HepG2 (cell line): ENCODE measurements at regions not wholly inside any gene's neighbourhood (a gene's known extent, or its start where the extent isn't known, plus 50 kb on each side); places are given as distances from the start of the nearest gene placed in this dataset.

Experiments used
- ATAC-seq: fragments of 200-7000 bp; cut with Tn5 transposase; 3 replicates; pipeline ENCODE4 v1.9.1; 2020; ENCODE audit warnings: mild to moderate bottlenecking, moderate library complexity
- BruUV-seq: library from RNA; stranded (reverse); fragments of 400-500 nt; replicated peaks from 2 replicates; lab custom pipeline; 2021; lab: Mats Ljungman, UMichigan
- CTCF ChIA-PET: fragments of 300-600 bp; formaldehyde crosslinking; extraction: SDS; loops from one replicate; lab custom pipeline; 2021; ENCODE audit warnings: low total read pairs, inconsistent platforms, low intra/inter-chr PET ratio; lab: Yijun Ruan, JAX
- POLR2A ChIA-PET: fragments of 350-600 bp; sonication (Branson Sonifier 250); formaldehyde crosslinking; loops from one replicate; lab custom pipeline; 2020; ENCODE audit warnings: antibody characterized with exemption, inconsistent platforms; lab: Yijun Ruan, JAX
- DNase-seq: peaks from one replicate; pipeline ENCODE4 v3.0.0-alpha.2; 2015; ENCODE audit warnings: low spot score
- FAIRE-seq: peaks from 3 replicates; lab custom pipeline; 2011; peaks lifted over from hg19 to GRCh38; lab: Jason Lieb, UNC
- H2AFZ ChIP-seq: one replicate; pipeline ENCODE4 v1.6.1; 2011; ENCODE audit warnings: low read length, inconsistent platforms
- H3K27ac ChIP-seq: fragments of 300-600 bp; 3 replicates; pipeline ENCODE4 v1.8.0; 2011; ENCODE audit warnings: mixed run types, mild to moderate bottlenecking, mixed read lengths, low read length, inconsistent platforms; ENCODE audit not compliant: insufficient read depth; ENCODE audit errors: extremely low read length
- H3K27me3 ChIP-seq, 2 experiments: fragments of 200-600 bp in 1 of 2; 2 replicates in 1 of 2; 3 replicates in 1 of 2; pipeline versions ENCODE4 v1.6.0 to v1.8.0; 2011; ENCODE audit warnings: low read length in 2 of 2, mild to moderate bottlenecking in 2 of 2, moderate library complexity in 2 of 2, inconsistent platforms in 1 of 2; ENCODE audit not compliant: insufficient read depth in 2 of 2, control insufficient read depth in 1 of 2
- H3K36me3 ChIP-seq, 2 experiments: fragments of 200-600 bp in 1 of 2; replicated peaks in 1 of 2; 2 replicates in 1 of 2; 3 replicates in 1 of 2; pipeline versions ENCODE4 v1.5.1 to v1.8.0; 2011; ENCODE audit warnings: low read length in 2 of 2, inconsistent platforms in 1 of 2; ENCODE audit not compliant: insufficient read depth in 2 of 2, control insufficient read depth in 1 of 2
- H3K4me1 ChIP-seq: 2 replicates; pipeline ENCODE4 v1.5.1; 2012; ENCODE audit warnings: low read length, inconsistent platforms; ENCODE audit not compliant: insufficient read depth
- H3K4me2 ChIP-seq: 2 replicates; pipeline ENCODE4 v1.6.0; 2011; ENCODE audit warnings: low read depth, low read length, inconsistent platforms
- H3K4me3 ChIP-seq, 3 experiments: fragments of 200-600 bp in 1 of 3; sonication (generic), shearing (Covaris generic) in 1 of 3; replicated peaks in 1 of 3; 2 replicates each; pipeline ENCODE4 v1.5.1; 2011 to 2016; ENCODE audit warnings: low read length in 3 of 3, inconsistent platforms in 2 of 3, low read depth in 2 of 3, mild to moderate bottlenecking in 2 of 3, control low read depth in 1 of 3, mixed read lengths in 1 of 3; ENCODE audit not compliant: insufficient read depth in 1 of 3
- H3K79me2 ChIP-seq: one replicate; pipeline ENCODE4 v1.6.1; 2011; ENCODE audit warnings: low read length, inconsistent platforms; ENCODE audit not compliant: insufficient read depth
- H3K9ac ChIP-seq: 2 replicates; pipeline ENCODE4 v1.6.0; 2011; ENCODE audit warnings: mild to moderate bottlenecking, low read depth, low read length, inconsistent platforms; ENCODE audit not compliant: insufficient read depth
- H3K9me3 ChIP-seq: 2 replicates; pipeline ENCODE4 v1.5.1; 2012; ENCODE audit warnings: mild to moderate bottlenecking, low read length
- H4K20me1 ChIP-seq: 2 replicates; pipeline ENCODE4 v1.6.0; 2011; ENCODE audit warnings: inconsistent platforms, mild to moderate bottlenecking, low read length, moderate library complexity; ENCODE audit not compliant: insufficient read depth
- ARHGAP35 ChIP-seq: sonication (generic); formaldehyde crosslinking; IDR thresholded peaks from 2 replicates; pipeline ENCODE4 v1.9.0; 2022; ENCODE audit warnings: mild to moderate bottlenecking, inconsistent platforms, moderate library complexity, missing genetic modification reagents, borderline replicate concordance
- FLYWCH1 ChIP-seq: sonication (generic); formaldehyde crosslinking; IDR thresholded peaks from 2 replicates; pipeline ENCODE4 v1.8.1; 2023; ENCODE audit warnings: mild to moderate bottlenecking, missing genetic modification reagents
- FOXC1 ChIP-seq: sonication (generic); formaldehyde crosslinking; IDR thresholded peaks from 2 replicates; pipeline ENCODE4 v1.8.0; 2022; ENCODE audit warnings: mild to moderate bottlenecking, missing genetic modification reagents, borderline replicate concordance
- HOMEZ ChIP-seq: IDR thresholded peaks from 2 replicates; pipeline ENCODE4 v1.6.1; 2016; ENCODE audit warnings: low read depth
- POGZ ChIP-seq: sonication (generic); formaldehyde crosslinking; IDR thresholded peaks from 2 replicates; pipeline ENCODE4 v1.4.0; 2020; ENCODE audit warnings: mild to moderate bottlenecking, missing genetic modification reagents
- ZNF333 ChIP-seq: sonication (generic); formaldehyde crosslinking; IDR thresholded peaks from 2 replicates; pipeline ENCODE4 v1.4.0; 2020; ENCODE audit warnings: mild to moderate bottlenecking, missing genetic modification reagents, borderline replicate concordance
- ZNF777 ChIP-seq: sonication (generic); formaldehyde crosslinking; IDR thresholded peaks from 2 replicates; pipeline ENCODE4 v1.4.0; 2020; ENCODE audit warnings: missing genetic modification reagents
- WGBS: methylation state at CpG from one replicate; pipeline ENCODE4 v1.1.6; 2017; ENCODE audit warnings: low lambda C conversion rate; 5-methylcytosine and 5-hydroxymethylcytosine counted together
- in situ Hi-C: cut with HindIII; loops from 2 replicates; pipeline ENCODE4 v1.10.0; 2017; ENCODE audit warnings: low pct_unique_long_range_greater_than_20kb; ENCODE audit not compliant: extremely low pct_ligation_motif_present
- intact Hi-C: fragments of 100-400 bp; cut with micrococcal nuclease; formaldehyde crosslinking; loops from one replicate; pipeline ENCODE4 v1.10.0; 2022; ENCODE audit not compliant: unreplicated experiment
- TF ChIP-seq, protein P1 (sequence below): sonication (generic); formaldehyde crosslinking; IDR thresholded peaks from 2 replicates; pipeline ENCODE4 v1.4.0; 2020; ENCODE audit warnings: mild to moderate bottlenecking, missing genetic modification reagents
- TF ChIP-seq, protein P2 (sequence below): sonication (generic); formaldehyde crosslinking; IDR thresholded peaks from 2 replicates; pipeline ENCODE4; 2020; ENCODE audit warnings: missing genetic modification reagents, mild to moderate bottlenecking, borderline replicate concordance
- TF ChIP-seq, protein P3 (sequence below): IDR thresholded peaks from 2 replicates; pipeline ENCODE4 v1.6.1; 2012; ENCODE audit warnings: low read depth, low read length, improper control_type of control experiment

DNA sequence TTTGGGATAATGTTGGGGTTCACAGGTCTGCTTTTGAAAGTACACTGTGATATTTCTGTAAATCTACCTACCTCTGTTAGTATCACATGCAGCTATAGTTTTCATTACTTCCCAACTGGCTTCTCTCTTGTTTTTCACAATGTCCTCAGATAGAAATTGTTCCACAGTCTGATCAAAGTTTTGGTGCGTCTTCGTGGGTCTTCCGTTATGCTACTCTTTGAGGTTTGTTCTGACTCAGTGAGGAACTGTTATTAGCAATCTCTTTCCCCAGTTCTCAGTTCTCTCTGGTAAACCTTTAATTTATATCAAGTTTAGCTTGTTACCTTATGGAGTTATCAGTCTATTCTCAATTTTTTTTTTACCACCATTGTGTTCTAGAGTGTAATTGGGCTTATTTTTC is 2061.2 kb upstream of the CDH9 start:
- Histone ChIP-seq H3K9me3 (no peaks in the 10 kb centered on the region), H3K4me3 (no peak overlapping the region), H4K20me1 (no peaks in the 10 kb centered on the region), H2AFZ (no peak overlapping the region), H3K36me3 (no peaks in the 10 kb centered on the region), H3K27me3 (no peaks in the 10 kb centered on the region), H3K9ac (no peak overlapping the region), H3K4me1 (no peaks in the 10 kb centered on the region), H3K27ac (no peak overlapping the region), H3K4me2 (no peak overlapping the region), H3K79me2 (no peaks in the 10 kb centered on the region)
- in situ Hi-C loops (no loop called here), intact Hi-C loops (no loop called here)
- WGBS: 4% methylated on average over 3 of the region's 3 CpGs
- ChIA-PET CTCF (no interaction called here), POLR2A (no interaction called here)
- DNase-seq (no peak), FAIRE-seq (no peak), ATAC-seq (no peak)
- TF ChIP-seq FOXC1 (CRISPR knock-in tag) (no peak), HOMEZ (CRISPR knock-in tag) (no peak)
- BruUV-seq: no TSS peak

GRCh38 chr5:29089591-29090130 is 2051.3 kb upstream of the CDH9 start:
- FAIRE-seq: no peak
- 0% methylated on average over 1 of the region's 1 CpG for WGBS
- POLR2A ChIA-PET: no interaction called here
- no peak for TF ChIP-seq ZNF333 (CRISPR knock-in tag)
- no peak for TF ChIP-seq FLYWCH1 (CRISPR knock-in tag)
- TF ChIP-seq, protein P1, sequence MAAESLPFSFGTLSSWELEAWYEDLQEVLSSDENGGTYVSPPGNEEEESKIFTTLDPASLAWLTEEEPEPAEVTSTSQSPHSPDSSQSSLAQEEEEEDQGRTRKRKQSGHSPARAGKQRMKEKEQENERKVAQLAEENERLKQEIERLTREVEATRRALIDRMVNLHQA (CRISPR knock-in tag): no peak
- TF ChIP-seq ZNF777 (CRISPR knock-in tag): no peak
- no peak for TF ChIP-seq ARHGAP35
- TF ChIP-seq, protein P2, sequence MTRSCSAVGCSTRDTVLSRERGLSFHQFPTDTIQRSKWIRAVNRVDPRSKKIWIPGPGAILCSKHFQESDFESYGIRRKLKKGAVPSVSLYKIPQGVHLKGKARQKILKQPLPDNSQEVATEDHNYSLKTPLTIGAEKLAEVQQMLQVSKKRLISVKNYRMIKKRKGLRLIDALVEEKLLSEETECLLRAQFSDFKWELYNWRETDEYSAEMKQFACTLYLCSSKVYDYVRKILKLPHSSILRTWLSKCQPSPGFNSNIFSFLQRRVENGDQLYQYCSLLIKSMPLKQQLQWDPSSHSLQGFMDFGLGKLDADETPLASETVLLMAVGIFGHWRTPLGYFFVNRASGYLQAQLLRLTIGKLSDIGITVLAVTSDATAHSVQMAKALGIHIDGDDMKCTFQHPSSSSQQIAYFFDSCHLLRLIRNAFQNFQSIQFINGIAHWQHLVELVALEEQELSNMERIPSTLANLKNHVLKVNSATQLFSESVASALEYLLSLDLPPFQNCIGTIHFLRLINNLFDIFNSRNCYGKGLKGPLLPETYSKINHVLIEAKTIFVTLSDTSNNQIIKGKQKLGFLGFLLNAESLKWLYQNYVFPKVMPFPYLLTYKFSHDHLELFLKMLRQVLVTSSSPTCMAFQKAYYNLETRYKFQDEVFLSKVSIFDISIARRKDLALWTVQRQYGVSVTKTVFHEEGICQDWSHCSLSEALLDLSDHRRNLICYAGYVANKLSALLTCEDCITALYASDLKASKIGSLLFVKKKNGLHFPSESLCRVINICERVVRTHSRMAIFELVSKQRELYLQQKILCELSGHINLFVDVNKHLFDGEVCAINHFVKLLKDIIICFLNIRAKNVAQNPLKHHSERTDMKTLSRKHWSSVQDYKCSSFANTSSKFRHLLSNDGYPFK (CRISPR knock-in tag): no peak
- no peak for TF ChIP-seq POGZ
- TF ChIP-seq, protein P3, sequence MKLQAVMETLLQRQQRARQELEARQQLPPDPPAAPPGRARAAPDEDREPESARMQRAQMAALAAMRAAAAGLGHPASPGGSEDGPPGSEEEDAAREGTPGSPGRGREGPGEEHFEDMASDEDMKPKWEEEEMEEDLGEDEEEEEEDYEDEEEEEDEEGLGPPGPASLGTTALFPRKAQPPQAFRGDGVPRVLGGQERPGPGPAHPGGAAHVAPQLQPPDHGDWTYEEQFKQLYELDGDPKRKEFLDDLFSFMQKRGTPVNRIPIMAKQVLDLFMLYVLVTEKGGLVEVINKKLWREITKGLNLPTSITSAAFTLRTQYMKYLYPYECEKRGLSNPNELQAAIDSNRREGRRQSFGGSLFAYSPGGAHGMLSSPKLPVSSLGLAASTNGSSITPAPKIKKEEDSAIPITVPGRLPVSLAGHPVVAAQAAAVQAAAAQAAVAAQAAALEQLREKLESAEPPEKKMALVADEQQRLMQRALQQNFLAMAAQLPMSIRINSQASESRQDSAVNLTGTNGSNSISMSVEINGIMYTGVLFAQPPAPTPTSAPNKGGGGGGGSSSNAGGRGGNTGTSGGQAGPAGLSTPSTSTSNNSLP: no peak

More at GRCh38 chr5:29089591-29090130, 2051.3 kb upstream of the CDH9 start:
- H3K79me2 ChIP-seq: no peaks in the 10 kb centered on the region
- ATAC-seq (no peak), DNase-seq (no peak)
- H3K27ac ChIP-seq: no peak overlapping the region
- no peak overlapping the region for H3K4me2 ChIP-seq
- no peak overlapping the region for H3K4me3 ChIP-seq
- H3K27me3 ChIP-seq: no peaks in the 10 kb centered on the region
- H3K9me3 ChIP-seq: no peaks in the 10 kb centered on the region
- no peak overlapping the region for H2AFZ ChIP-seq
- no peak overlapping the region for H3K9ac ChIP-seq
- no peaks in the 10 kb centered on the region for H3K36me3 ChIP-seq
- intact Hi-C loops (no loop called here), in situ Hi-C loops (no loop called here)
- H4K20me1 ChIP-seq: no peaks in the 10 kb centered on the region
- CTCF ChIA-PET: no interaction called here
- BruUV-seq: no TSS peak
- no peaks in the 10 kb centered on the region for H3K4me1 ChIP-seq
